ENCODE measurements at regions not wholly inside any gene's neighbourhood (a gene's known extent, or its start where the extent isn't known, plus 50 kb on each side); places are given as distances from the start of the nearest gene placed in this dataset.

- Histone ChIP-seq H2AFZ (ENCODE audit: low read depth, low read length) (no peak overlapping the region), H3K27me3 (ENCODE audit: control insufficient read depth in 2 of 2, insufficient read depth in 2 of 2, low read length in 2 of 2) (no peaks in the 10 kb centered on the region; a peak in 1 of 5 replicates), H4K20me1 (replicated peaks; ENCODE audit: control insufficient read depth, insufficient read depth, low read length) (no peaks in the 10 kb centered on the region), H3K4me2 (ENCODE audit: insufficient read depth, low read length) (no peak overlapping the region), H3K79me2 (ENCODE audit: control insufficient read depth, insufficient read depth, low read length) (no peaks in the 10 kb centered on the region), H3K9me1 (ENCODE audit: control insufficient read depth, insufficient read depth, low read length) (no peaks in the 10 kb centered on the region), H3K4me3 (no peak overlapping the region), H3K27ac (ENCODE audit: extremely low read depth, low read depth, low read length) (no peak overlapping the region), H3K36me3 (ENCODE audit: control insufficient read depth, insufficient read depth, low read length) (no peaks in the 10 kb centered on the region), H3K9ac (ENCODE audit: insufficient read depth in 1 of 2, low read depth in 2 of 2, low read length in 2 of 2) (no peak overlapping the region), H3K9me3 (replicated peaks; ENCODE audit: control insufficient read depth, insufficient read depth, low read depth, low read length) (no peaks in the 10 kb centered on the region), H3K4me1 (replicated peaks in 1 of 2; ENCODE audit: control insufficient read depth in 2 of 2, insufficient read depth in 2 of 2, low read length in 2 of 2) (no peaks in the 10 kb centered on the region)
- WGBS (ENCODE audit: insufficient coverage, low coverage, missing lambda C conversion rate) = 0% methylated on average over 1 of the region's 1 CpG
- ChIA-PET CTCF (ENCODE audit: low intra/inter-chr PET ratio) (no interaction called here), POLR2A (no interaction called here)
- BruUV-seq (replicated peaks) = no TSS peak
- intact Hi-C loops (cut with micrococcal nuclease) = no loop called here
- in situ Hi-C loops (cut with MboI) = no loop called here
- ATAC-seq = no peak
- no peak for DNase-seq (ENCODE audit: extremely low read depth in 1 of 4, low spot score in 3 of 4)
- no peak for FAIRE-seq
- TF ChIP-seq MTA3 (IDR thresholded peaks at IDR 0.05; ENCODE audit: borderline replicate concordance) (no peak), DPF2 (IDR thresholded peaks at IDR 0.05) (no peak), SREBF1 (IDR thresholded peaks at IDR 0.05; ENCODE audit: borderline replicate concordance, low read depth, low read length) (no peak), SMAD4 (CRISPR knock-in tag; conservative IDR thresholded peaks at IDR 0.05) (no peak), ETV1 (tag; conservative IDR thresholded peaks at IDR 0.05; ENCODE audit: low read depth) (no peak), ZNF717 (CRISPR knock-in tag; IDR thresholded peaks at IDR 0.05) (no peak), ZBTB43 (CRISPR knock-in tag; IDR thresholded peaks at IDR 0.05) (no peak), ZFX (CRISPR knock-in tag; IDR thresholded peaks at IDR 0.05) (no peak), RAD21 (CRISPR knock-in tag; conservative IDR thresholded peaks at IDR 0.05 in 1 of 2, IDR thresholded peaks at IDR 0.05 in 1 of 2) (no peak), CBX8 (IDR thresholded peaks at IDR 0.05; ENCODE audit: borderline replicate concordance, extremely low read depth, low read depth, low read length, poor library complexity, severe bottlenecking) (no peak), ZNF77 (CRISPR knock-in tag; IDR thresholded peaks at IDR 0.05) (no peak)
- TF ChIP-seq, protein P1, sequence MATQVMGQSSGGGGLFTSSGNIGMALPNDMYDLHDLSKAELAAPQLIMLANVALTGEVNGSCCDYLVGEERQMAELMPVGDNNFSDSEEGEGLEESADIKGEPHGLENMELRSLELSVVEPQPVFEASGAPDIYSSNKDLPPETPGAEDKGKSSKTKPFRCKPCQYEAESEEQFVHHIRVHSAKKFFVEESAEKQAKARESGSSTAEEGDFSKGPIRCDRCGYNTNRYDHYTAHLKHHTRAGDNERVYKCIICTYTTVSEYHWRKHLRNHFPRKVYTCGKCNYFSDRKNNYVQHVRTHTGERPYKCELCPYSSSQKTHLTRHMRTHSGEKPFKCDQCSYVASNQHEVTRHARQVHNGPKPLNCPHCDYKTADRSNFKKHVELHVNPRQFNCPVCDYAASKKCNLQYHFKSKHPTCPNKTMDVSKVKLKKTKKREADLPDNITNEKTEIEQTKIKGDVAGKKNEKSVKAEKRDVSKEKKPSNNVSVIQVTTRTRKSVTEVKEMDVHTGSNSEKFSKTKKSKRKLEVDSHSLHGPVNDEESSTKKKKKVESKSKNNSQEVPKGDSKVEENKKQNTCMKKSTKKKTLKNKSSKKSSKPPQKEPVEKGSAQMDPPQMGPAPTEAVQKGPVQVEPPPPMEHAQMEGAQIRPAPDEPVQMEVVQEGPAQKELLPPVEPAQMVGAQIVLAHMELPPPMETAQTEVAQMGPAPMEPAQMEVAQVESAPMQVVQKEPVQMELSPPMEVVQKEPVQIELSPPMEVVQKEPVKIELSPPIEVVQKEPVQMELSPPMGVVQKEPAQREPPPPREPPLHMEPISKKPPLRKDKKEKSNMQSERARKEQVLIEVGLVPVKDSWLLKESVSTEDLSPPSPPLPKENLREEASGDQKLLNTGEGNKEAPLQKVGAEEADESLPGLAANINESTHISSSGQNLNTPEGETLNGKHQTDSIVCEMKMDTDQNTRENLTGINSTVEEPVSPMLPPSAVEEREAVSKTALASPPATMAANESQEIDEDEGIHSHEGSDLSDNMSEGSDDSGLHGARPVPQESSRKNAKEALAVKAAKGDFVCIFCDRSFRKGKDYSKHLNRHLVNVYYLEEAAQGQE (IDR thresholded peaks at IDR 0.05; ENCODE audit: borderline replicate concordance) = no peak
- TF ChIP-seq, protein P1 (CRISPR knock-in tag; IDR thresholded peaks at IDR 0.05; ENCODE audit: low read depth) = no peak
Observed at GRCh38 chr16:55233464-55233863, 90.5 kb upstream of the IRX6 start.

Data from K562 (cell line).